ENCODE measurements at regions not wholly inside any gene's neighbourhood (a gene's known extent, or its start where the extent isn't known, plus 50 kb on each side); places are given as distances from the start of the nearest gene placed in this dataset.

- no peak for TF ChIP-seq CTCF (IDR thresholded peaks at IDR 0.05)
Measured at GRCh38 chr9:31774571-31774970, 609.9 kb upstream of the ACO1 start.

GRCh38 chr9:31776471-31776870 lies 608.0 kb upstream of the ACO1 start:
- no peak for TF ChIP-seq CTCF (IDR thresholded peaks at IDR 0.05)

GRCh38 chr9:31783491-31783890 lies 601.0 kb upstream of the ACO1 start:
- TF ChIP-seq CTCF (IDR thresholded peaks at IDR 0.05), result no peak

- TF ChIP-seq CTCF (IDR thresholded peaks at IDR 0.05), result no peak
Measured at GRCh38 chr9:31790720-31791119, 593.7 kb upstream of the ACO1 start.

GRCh38 chr9:31799953-31800609 lies 584.4 kb upstream of the ACO1 start:
- TF ChIP-seq CTCF (IDR thresholded peaks at IDR 0.05), result peak; percentile 80

GRCh38 chr9:31807574-31808256 lies 576.7 kb upstream of the ACO1 start:
- TF ChIP-seq CTCF (IDR thresholded peaks at IDR 0.05), result peak; percentile 59; the same call in 1 of the 2 replicates

GRCh38 chr9:31808766-31809165 lies 575.7 kb upstream of the ACO1 start:
- no peak for TF ChIP-seq CTCF (IDR thresholded peaks at IDR 0.05)
